Activated T-helper 1 cell treated with anti-CD3 and anti-CD28 coated beads, Interleukin-12 subunit alpha, Interleukin-12 subunit beta, Interleukin-2, Interleukin-4 antibody, amounts not matched to agents 30 ng/mL and 10 ng/mL and 1 ng/mL, durations not matched to agents 14 hours and 24 hours and 36 hours (primary cell): ENCODE measurements at regions not wholly inside any gene's neighbourhood (a gene's known extent, or its start where the extent isn't known, plus 50 kb on each side); places are given as distances from the start of the nearest gene placed in this dataset.

Source experiments
- DNase-seq: peaks from one replicate; pipeline ENCODE4 v3.0.0; 2021; ENCODE audit warnings: low spot score
- H3K27ac Mint-ChIP-seq: one replicate; pipeline ENCODE4 v1.8.0; 2021; ENCODE audit warnings: mild to moderate bottlenecking, mixed read lengths
- H3K27me3 Mint-ChIP-seq: one replicate; pipeline ENCODE4 v1.8.0; 2022; ENCODE audit warnings: mild to moderate bottlenecking, moderate library complexity, mixed read lengths; ENCODE audit not compliant: insufficient read depth
- H3K36me3 Mint-ChIP-seq: one replicate; pipeline ENCODE4 v1.8.0; 2021; ENCODE audit warnings: low read depth, mixed read lengths
- H3K4me1 Mint-ChIP-seq: one replicate; pipeline ENCODE4 v1.8.0; 2021; ENCODE audit warnings: low read depth, mixed read lengths
- H3K4me3 Mint-ChIP-seq: one replicate; pipeline ENCODE4 v1.8.0; 2021; ENCODE audit warnings: mild to moderate bottlenecking, moderate library complexity, mixed read lengths
- H3K9me3 Mint-ChIP-seq: one replicate; pipeline ENCODE4 v1.8.0; 2021; ENCODE audit warnings: mixed read lengths
- intact Hi-C: fragments of 100-400 bp; cut with micrococcal nuclease; formaldehyde crosslinking; loops from one replicate; pipeline ENCODE4 v1.15.1; 2024

DNA sequence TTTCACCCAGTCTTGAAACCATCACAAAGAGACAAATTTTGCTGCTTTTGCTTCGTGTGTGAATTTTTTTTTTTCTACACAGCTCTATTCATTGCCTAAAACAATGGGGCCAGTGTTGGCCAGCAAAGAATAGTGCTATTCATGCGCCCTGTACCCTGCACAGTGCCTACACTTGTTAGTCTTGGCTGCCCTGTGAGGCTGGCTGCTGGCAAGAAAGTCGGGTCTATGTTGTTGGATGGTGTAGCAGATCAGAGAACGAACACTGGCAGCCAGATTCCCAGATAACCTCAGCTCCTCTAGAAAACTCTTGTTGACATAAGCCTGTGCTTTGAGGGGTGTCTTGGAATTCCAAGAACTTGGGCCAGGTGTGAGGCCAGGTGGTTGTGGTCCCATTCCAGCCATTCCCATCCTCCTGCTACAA is 455.7 kb upstream of the TCF4 start:
- no peak overlapping the region for H3K27ac Mint-ChIP-seq
- H3K36me3 Mint-ChIP-seq: no peaks in the 10 kb centered on the region
- DNase-seq: no peak
- H3K9me3 Mint-ChIP-seq: peaks cover 8% of the 10 kb centered on the region
- H3K4me3 Mint-ChIP-seq: no peak overlapping the region
- intact Hi-C loops: no loop called here
- no peaks in the 10 kb centered on the region for H3K4me1 Mint-ChIP-seq
- H3K27me3 Mint-ChIP-seq: no peaks in the 10 kb centered on the region

DNA sequence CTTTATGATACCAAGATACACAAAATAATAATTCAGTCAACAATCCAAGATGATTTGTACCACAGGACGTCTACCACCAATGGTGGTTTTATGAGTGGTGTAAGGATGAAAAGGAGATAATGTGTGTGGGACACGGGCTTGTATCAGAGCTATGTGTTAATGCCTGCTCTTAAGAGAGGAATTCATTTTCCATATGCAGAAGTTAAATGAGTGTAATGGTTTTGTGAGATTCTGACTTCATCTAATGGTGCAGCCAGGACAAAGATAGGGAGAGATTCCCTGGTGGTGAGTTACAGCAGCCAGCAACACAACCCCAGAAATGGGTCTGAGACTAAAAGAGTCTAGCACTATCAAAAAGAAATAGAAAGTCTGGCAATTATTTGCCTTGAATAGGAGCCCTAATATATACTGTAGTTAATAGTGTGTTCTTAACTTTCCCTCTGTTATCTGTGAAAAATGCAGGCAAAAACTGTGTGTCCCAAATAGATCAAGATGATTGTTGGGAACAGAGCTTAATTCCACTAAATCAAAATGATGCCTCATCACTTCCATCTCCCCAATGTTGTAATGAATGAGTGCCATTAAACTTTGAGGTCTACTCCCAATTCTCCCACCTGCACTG is 455.0 kb upstream of the TCF4 start:
- H3K27me3 Mint-ChIP-seq: no peaks in the 10 kb centered on the region
- no peak overlapping the region for H3K27ac Mint-ChIP-seq
- H3K36me3 Mint-ChIP-seq: no peaks in the 10 kb centered on the region
- no peaks in the 10 kb centered on the region for H3K4me1 Mint-ChIP-seq
- peaks cover 3% of the 10 kb centered on the region for H3K9me3 Mint-ChIP-seq
- H3K4me3 Mint-ChIP-seq: no peak overlapping the region
- intact Hi-C loops: no loop called here
- no peak for DNase-seq

DNA sequence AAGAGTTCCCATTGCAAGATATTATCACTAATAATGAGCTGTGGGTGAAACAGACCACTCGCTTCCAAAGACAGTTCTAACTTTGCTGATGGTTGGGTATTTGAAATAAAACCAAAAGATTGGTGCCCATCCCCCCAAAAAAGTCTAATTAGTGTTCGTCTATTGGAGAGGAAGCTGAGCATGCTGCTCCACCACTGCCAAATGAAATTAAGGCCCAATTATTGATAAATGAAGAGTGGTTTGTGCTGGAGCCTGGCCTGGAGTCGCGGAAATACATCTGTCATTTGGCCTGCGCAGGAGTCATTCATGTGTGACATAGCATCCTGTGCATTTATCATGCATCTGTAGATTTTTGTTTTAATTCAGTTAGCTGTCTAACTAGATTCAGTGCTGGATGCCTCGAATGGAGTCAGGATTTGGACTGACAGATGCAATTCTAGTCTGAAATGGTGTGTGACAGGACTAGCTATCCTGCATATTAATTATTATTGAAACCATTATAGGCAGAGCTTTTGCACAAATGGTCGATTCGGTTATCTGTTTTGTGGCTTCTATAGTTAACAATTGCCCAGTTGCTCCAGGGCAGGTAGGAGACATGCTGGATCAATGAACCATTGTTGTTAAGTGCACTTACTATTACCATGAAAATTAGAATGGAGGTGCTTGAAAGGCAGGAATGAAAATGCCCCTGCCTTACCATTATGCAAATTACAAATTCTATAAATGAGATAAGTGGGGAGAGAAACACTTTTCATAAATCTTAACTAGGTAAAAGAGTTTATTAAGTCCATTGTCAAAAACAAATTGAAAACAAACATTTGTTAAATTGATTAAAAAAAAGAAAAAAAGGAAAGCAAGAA is 450.4 kb upstream of the TCF4 start:
- H3K4me1 Mint-ChIP-seq: no peaks in the 10 kb centered on the region
- intact Hi-C loops: no loop called here
- DNase-seq: no peak
- H3K9me3 Mint-ChIP-seq: peaks cover 11% of the 10 kb centered on the region
- no peak overlapping the region for H3K27ac Mint-ChIP-seq
- no peaks in the 10 kb centered on the region for H3K36me3 Mint-ChIP-seq
- H3K4me3 Mint-ChIP-seq: no peak overlapping the region
- no peaks in the 10 kb centered on the region for H3K27me3 Mint-ChIP-seq

- Mint-ChIP-seq H3K27ac (no peak overlapping the region), H3K4me3 (no peak overlapping the region), H3K27me3 (no peaks in the 10 kb centered on the region), H3K36me3 (no peaks in the 10 kb centered on the region), H3K9me3 (peaks cover 11% of the 10 kb centered on the region), H3K4me1 (no peaks in the 10 kb centered on the region)
- intact Hi-C loops: no loop called here
- no peak for DNase-seq
These were observed 448.7 kb upstream of the TCF4 start for GRCh38 chr18:56036741-56037140.

- H3K9me3 Mint-ChIP-seq: peaks cover 11% of the 10 kb centered on the region
- DNase-seq: no peak
- H3K4me3 Mint-ChIP-seq: no peak overlapping the region
- no peaks in the 10 kb centered on the region for H3K4me1 Mint-ChIP-seq
- intact Hi-C loops: no loop called here
- H3K27ac Mint-ChIP-seq: no peak overlapping the region
- H3K36me3 Mint-ChIP-seq: no peaks in the 10 kb centered on the region
- no peaks in the 10 kb centered on the region for H3K27me3 Mint-ChIP-seq
These were observed 447.6 kb upstream of the TCF4 start for GRCh38 chr18:56035546-56035945.

GRCh38 chr18:56034949-56035348 is 447.0 kb upstream of the TCF4 start:
- intact Hi-C loops: no loop called here
- H3K27ac Mint-ChIP-seq: no peak overlapping the region
- H3K36me3 Mint-ChIP-seq: no peaks in the 10 kb centered on the region
- peaks cover 11% of the 10 kb centered on the region for H3K9me3 Mint-ChIP-seq
- no peak overlapping the region for H3K4me3 Mint-ChIP-seq
- no peaks in the 10 kb centered on the region for H3K27me3 Mint-ChIP-seq
- DNase-seq: no peak
- H3K4me1 Mint-ChIP-seq: no peaks in the 10 kb centered on the region

DNA sequence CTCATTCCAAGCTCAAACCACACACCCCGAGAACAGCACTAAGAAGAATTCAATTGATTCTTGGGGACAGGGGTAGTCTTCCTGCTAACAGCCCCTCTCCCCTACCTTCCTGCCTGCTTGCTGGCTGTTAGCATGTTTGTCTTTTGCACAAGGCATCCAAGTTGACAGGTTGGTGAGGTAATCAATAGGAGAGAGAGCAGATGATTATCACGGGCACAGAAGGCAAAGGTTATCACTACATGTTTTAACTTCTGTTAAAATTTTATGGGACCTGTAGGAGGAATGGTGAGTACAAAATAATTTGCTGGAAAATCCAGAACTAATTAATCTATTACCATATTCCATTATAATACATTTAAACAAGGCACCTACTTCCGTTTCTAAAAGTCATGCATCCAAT is 442.1 kb upstream of the TCF4 start:
- Mint-ChIP-seq H3K4me3 (no peak overlapping the region), H3K27ac (no peak overlapping the region), H3K36me3 (no peaks in the 10 kb centered on the region), H3K4me1 (no peaks in the 10 kb centered on the region), H3K27me3 (no peaks in the 10 kb centered on the region), H3K9me3 (peaks cover 8% of the 10 kb centered on the region)
- intact Hi-C loops: no loop called here
- no peak for DNase-seq

- intact Hi-C loops: no loop called here
- Mint-ChIP-seq H3K4me3 (no peak overlapping the region), H3K27me3 (no peaks in the 10 kb centered on the region), H3K4me1 (no peaks in the 10 kb centered on the region), H3K36me3 (no peaks in the 10 kb centered on the region), H3K9me3 (peaks cover under 1% of the 10 kb centered on the region), H3K27ac (no peak overlapping the region)
- DNase-seq: no peak
These were observed 440.5 kb upstream of the TCF4 start for GRCh38 chr18:56028514-56028913.

GRCh38 chr18:56026509-56026908 is 438.5 kb upstream of the TCF4 start:
- Mint-ChIP-seq H3K9me3 (no peaks in the 10 kb centered on the region), H3K27me3 (no peaks in the 10 kb centered on the region), H3K4me1 (no peaks in the 10 kb centered on the region), H3K4me3 (no peak overlapping the region), H3K27ac (no peak overlapping the region), H3K36me3 (no peaks in the 10 kb centered on the region)
- DNase-seq: no peak
- intact Hi-C loops: no loop called here

DNA sequence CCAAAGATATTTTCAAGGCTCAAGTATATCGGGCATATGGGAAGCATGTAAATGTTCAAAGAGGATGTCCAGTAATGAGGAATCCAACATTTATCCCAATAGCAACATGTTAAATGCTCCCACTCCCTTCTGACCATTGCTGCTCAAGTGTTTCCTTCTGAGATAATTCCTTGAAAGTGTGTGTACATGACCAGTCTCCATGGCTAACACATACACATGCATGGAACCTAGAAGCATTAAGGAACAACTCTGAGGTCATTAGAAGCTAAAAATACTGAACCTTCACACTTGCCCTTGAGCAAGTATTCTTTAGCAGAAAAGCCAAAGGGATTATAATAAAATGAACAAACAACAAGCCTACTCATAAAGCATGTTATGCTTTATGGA is 433.8 kb upstream of the TCF4 start:
- Mint-ChIP-seq H3K36me3 (no peaks in the 10 kb centered on the region), H3K4me1 (no peaks in the 10 kb centered on the region), H3K27me3 (no peaks in the 10 kb centered on the region), H3K9me3 (no peaks in the 10 kb centered on the region), H3K4me3 (no peak overlapping the region), H3K27ac (no peak overlapping the region)
- intact Hi-C loops: no loop called here
- no peak for DNase-seq

GRCh38 chr18:56021136-56021808 is 433.3 kb upstream of the TCF4 start:
- Mint-ChIP-seq H3K4me1 (no peaks in the 10 kb centered on the region), H3K9me3 (no peaks in the 10 kb centered on the region), H3K4me3 (no peak overlapping the region), H3K36me3 (no peaks in the 10 kb centered on the region), H3K27ac (no peak overlapping the region), H3K27me3 (no peaks in the 10 kb centered on the region)
- intact Hi-C loops: no loop called here
- DNase-seq: no peak

- intact Hi-C loops: no loop called here
- no peaks in the 10 kb centered on the region for H3K27me3 Mint-ChIP-seq
- no peaks in the 10 kb centered on the region for H3K36me3 Mint-ChIP-seq
- no peak for DNase-seq
- no peak overlapping the region for H3K27ac Mint-ChIP-seq
- H3K4me3 Mint-ChIP-seq: no peak overlapping the region
- H3K9me3 Mint-ChIP-seq: peaks cover 3% of the 10 kb centered on the region
- H3K4me1 Mint-ChIP-seq: no peaks in the 10 kb centered on the region
These were observed 431.9 kb upstream of the TCF4 start for GRCh38 chr18:56019908-56020307.

GRCh38 chr18:56019156-56019555 is 431.2 kb upstream of the TCF4 start:
- no peaks in the 10 kb centered on the region for H3K36me3 Mint-ChIP-seq
- no peak for DNase-seq
- H3K27ac Mint-ChIP-seq: no peak overlapping the region
- H3K4me1 Mint-ChIP-seq: no peaks in the 10 kb centered on the region
- no peaks in the 10 kb centered on the region for H3K27me3 Mint-ChIP-seq
- no peak overlapping the region for H3K4me3 Mint-ChIP-seq
- intact Hi-C loops: no loop called here
- H3K9me3 Mint-ChIP-seq: peaks cover 3% of the 10 kb centered on the region
